ENCODE measurements at regions not wholly inside any gene's neighbourhood (a gene's known extent, or its start where the extent isn't known, plus 50 kb on each side); places are given as distances from the start of the nearest gene placed in this dataset.
A peak's percentile ranks its signal among the peaks of the same experiment; 100 is the strongest.

GRCh38 chr1:172812118-172812517 lies 153.2 kb downstream of the FASLG start:
- H3K36me3 Mint-ChIP-seq (ENCODE audit: low read depth) = peaks cover 12% of the 10 kb centered on the region
- intact Hi-C loops (cut with micrococcal nuclease) = no loop called here
- no peaks in the 10 kb centered on the region for H3K27me3 Mint-ChIP-seq (ENCODE audit: low read depth)
- CTCF ChIA-PET = interaction anchor here (1.3 kb wide), 1 partner anchor 83 kb away, joined by 3 read pairs; no protein-coding TSS in a partner anchor
- H3K4me3 Mint-ChIP-seq = no peak overlapping the region
- no peak for DNase-seq
- H3K4me1 Mint-ChIP-seq (ENCODE audit: low read depth) = peaks cover 11% of the 10 kb centered on the region
- peaks cover 26% of the 10 kb centered on the region for H3K9me3 Mint-ChIP-seq
- no peak overlapping the region for H3K27ac Mint-ChIP-seq

DNA sequence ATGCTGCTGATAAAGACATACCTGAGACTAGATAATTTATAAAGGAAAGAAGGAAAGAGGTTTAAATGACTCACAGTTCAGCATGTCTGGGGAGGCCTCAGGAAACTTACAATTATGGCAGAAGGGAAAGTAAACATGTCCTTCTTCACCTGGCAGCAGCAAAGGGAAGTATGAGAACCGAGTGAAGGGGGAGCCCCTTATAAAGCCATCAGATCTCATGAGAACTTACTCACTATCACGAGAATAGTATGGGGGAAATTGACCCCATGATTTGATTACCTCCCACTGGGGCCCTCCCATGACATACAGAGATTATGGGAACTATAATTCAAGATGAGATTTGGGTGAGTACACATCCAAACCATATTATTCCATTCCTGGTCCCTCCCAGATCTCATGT lies 154.4 kb downstream of the FASLG start:
- Mint-ChIP-seq H3K36me3 (ENCODE audit: low read depth) (peaks cover 12% of the 10 kb centered on the region), H3K27ac (no peak overlapping the region), H3K4me3 (no peak overlapping the region), H3K27me3 (ENCODE audit: low read depth) (no peaks in the 10 kb centered on the region), H3K9me3 (peaks cover 26% of the 10 kb centered on the region), H3K4me1 (ENCODE audit: low read depth) (peaks cover 15% of the 10 kb centered on the region)
- CTCF ChIA-PET = interaction anchor here (1.3 kb wide), 1 partner anchor 82 kb away, joined by 3 read pairs; no protein-coding TSS in a partner anchor
- intact Hi-C loops (cut with micrococcal nuclease) = no loop called here
- no peak for DNase-seq

DNA sequence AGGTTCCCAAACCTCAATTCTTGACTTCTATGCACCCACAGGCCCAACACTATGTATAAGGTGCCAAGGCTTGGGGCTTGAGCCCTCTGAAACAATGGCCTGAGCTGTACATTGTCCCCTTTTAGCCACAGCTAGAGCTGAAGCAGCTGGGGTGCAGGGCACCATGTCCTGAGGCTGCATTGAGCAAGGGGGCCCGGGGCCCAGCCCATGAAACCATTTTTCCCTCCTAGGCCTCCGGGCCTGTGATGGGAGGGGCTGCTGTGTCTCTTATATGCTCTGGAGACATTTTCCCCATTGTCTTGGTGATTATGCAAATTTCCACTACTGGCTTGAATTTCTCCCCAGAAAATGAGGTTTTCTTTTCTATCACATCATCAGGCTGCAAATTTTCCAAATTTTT lies 155.5 kb downstream of the FASLG start:
- Mint-ChIP-seq H3K4me1 (ENCODE audit: low read depth) (peaks cover 24% of the 10 kb centered on the region), H3K36me3 (ENCODE audit: low read depth) (peaks cover 12% of the 10 kb centered on the region), H3K4me3 (no peak overlapping the region), H3K27ac (no peak overlapping the region), H3K27me3 (ENCODE audit: low read depth) (no peaks in the 10 kb centered on the region), H3K9me3 (peaks cover 26% of the 10 kb centered on the region)
- no peak for DNase-seq
- CTCF ChIA-PET = no interaction called here
- intact Hi-C loops (cut with micrococcal nuclease) = no loop called here

- no peak overlapping the region for H3K4me3 Mint-ChIP-seq
- no peak for DNase-seq
- H3K9me3 Mint-ChIP-seq = peaks cover 26% of the 10 kb centered on the region
- peaks cover 12% of the 10 kb centered on the region for H3K36me3 Mint-ChIP-seq (ENCODE audit: low read depth)
- CTCF ChIA-PET = interaction anchor here (2.6 to 4.6 kb wide), 2 partner anchors 11 to 72 kb away, joined by 9 to 23 read pairs; no protein-coding TSS in a partner anchor
- no peaks in the 10 kb centered on the region for H3K27me3 Mint-ChIP-seq (ENCODE audit: low read depth)
- no peak overlapping the region for H3K27ac Mint-ChIP-seq
- intact Hi-C loops (cut with micrococcal nuclease) = no loop called here
- peaks cover 31% of the 10 kb centered on the region for H3K4me1 Mint-ChIP-seq (ENCODE audit: low read depth)
Measured at GRCh38 chr1:172815740-172816139, 156.8 kb downstream of the FASLG start.

GRCh38 chr1:172818841-172819527 lies 160.1 kb downstream of the FASLG start:
- intact Hi-C loops (cut with micrococcal nuclease) = loop anchor here (1.0 kb wide), 4 partner anchors 19 to 74 kb away; no protein-coding TSS in a partner anchor
- Mint-ChIP-seq H3K4me3 (no peak overlapping the region), H3K36me3 (ENCODE audit: low read depth) (peaks cover 12% of the 10 kb centered on the region), H3K9me3 (peaks cover 15% of the 10 kb centered on the region), H3K27me3 (ENCODE audit: low read depth) (no peaks in the 10 kb centered on the region), H3K4me1 (ENCODE audit: low read depth) (peaks cover 25% of the 10 kb centered on the region), H3K27ac (no peak overlapping the region)
- DNase-seq = peak; percentile 68
- CTCF ChIA-PET = interaction anchor here (0.6 to 4.6 kb wide), 7 partner anchors 14 to 383 kb away, joined by 3 to 23 read pairs (median 6); no protein-coding TSS in a partner anchor

DNA sequence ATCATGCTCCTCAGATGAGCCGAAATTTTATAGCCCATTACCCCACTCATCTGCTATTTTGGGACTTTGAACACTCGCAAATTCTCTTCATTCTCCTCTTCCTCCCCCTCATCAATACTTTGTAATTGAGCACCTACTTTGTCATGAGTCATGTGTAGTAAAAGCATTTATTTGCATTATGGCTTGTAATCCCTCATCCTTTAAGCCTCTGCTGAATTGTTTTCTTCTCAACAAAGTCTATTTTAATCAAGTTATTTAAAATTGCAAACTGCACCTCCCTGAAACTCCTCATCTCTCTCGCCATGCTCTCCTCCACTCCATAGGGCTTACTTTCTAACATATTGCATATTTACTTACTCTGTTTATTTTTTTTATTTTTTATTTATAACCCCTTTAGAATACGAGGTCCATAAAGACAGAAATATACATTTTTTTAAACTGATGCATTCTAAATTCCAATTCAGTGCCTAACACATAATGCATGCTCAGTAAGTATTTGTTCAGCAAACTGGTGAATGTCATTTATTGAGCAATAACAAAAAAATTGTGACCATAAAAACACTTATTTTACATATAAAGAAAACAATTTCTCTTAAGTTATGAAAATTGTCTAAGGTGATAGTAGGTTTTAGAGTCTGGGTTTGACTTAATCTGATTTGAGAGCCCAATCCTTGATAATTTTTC lies 161.7 kb downstream of the FASLG start:
- H3K4me3 Mint-ChIP-seq = no peak overlapping the region
- H3K27ac Mint-ChIP-seq = no peak overlapping the region
- H3K4me1 Mint-ChIP-seq (ENCODE audit: low read depth) = peaks cover 23% of the 10 kb centered on the region
- intact Hi-C loops (cut with micrococcal nuclease) = no loop called here
- no peak for DNase-seq
- H3K27me3 Mint-ChIP-seq (ENCODE audit: low read depth) = peaks cover under 1% of the 10 kb centered on the region
- H3K36me3 Mint-ChIP-seq (ENCODE audit: low read depth) = peaks cover 3% of the 10 kb centered on the region
- peaks cover 3% of the 10 kb centered on the region for H3K9me3 Mint-ChIP-seq
- CTCF ChIA-PET = interaction anchor here (1.5 to 3.2 kb wide), 3 partner anchors 42 to 381 kb away, joined by 6 to 22 read pairs (median 15); no protein-coding TSS in a partner anchor

GRCh38 chr1:172821609-172822274 lies 162.8 kb downstream of the FASLG start:
- intact Hi-C loops (cut with micrococcal nuclease) = no loop called here
- no peak overlapping the region for H3K27ac Mint-ChIP-seq
- H3K4me3 Mint-ChIP-seq = no peak overlapping the region

DNA sequence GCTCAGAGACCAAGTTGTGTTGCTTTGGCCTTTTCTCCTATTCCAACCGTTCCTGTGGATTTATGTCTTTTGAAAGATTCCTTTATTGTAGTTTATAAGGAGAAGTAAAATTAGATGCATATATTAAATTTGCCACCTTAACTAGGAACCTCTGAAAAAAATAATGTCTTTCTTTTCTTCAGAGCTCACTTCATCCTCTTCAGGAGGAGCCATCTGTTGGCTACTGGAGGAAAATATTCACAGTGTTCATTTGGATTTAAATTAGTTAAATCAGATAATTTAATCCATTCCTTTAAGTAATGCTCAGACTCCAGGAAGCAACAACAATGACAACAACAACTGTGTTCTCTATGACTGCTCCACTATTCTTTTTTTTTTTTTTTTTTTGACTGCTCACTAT lies 164.0 kb downstream of the FASLG start:
- no peak for DNase-seq
- no peak overlapping the region for H3K27ac Mint-ChIP-seq
- intact Hi-C loops (cut with micrococcal nuclease) = no loop called here
- no peaks in the 10 kb centered on the region for H3K36me3 Mint-ChIP-seq (ENCODE audit: low read depth)
- H3K27me3 Mint-ChIP-seq (ENCODE audit: low read depth) = peaks cover 2% of the 10 kb centered on the region
- no peak overlapping the region for H3K4me3 Mint-ChIP-seq
- H3K4me1 Mint-ChIP-seq (ENCODE audit: low read depth) = peaks cover 19% of the 10 kb centered on the region
- H3K9me3 Mint-ChIP-seq = no peaks in the 10 kb centered on the region
- CTCF ChIA-PET = interaction anchor here (0.6 to 3.2 kb wide), 4 partner anchors 44 to 379 kb away, joined by 3 to 22 read pairs (median 4); no protein-coding TSS in a partner anchor

More at GRCh38 chr1:172821609-172822274, 162.8 kb downstream of the FASLG start:
- Mint-ChIP-seq H3K9me3 (no peaks in the 10 kb centered on the region), H3K36me3 (ENCODE audit: low read depth) (no peaks in the 10 kb centered on the region), H3K4me1 (ENCODE audit: low read depth) (peaks cover 20% of the 10 kb centered on the region), H3K27me3 (ENCODE audit: low read depth) (peaks cover 2% of the 10 kb centered on the region)
- no peak for DNase-seq
- CTCF ChIA-PET = interaction anchor here (0.9 to 3.2 kb wide), 2 partner anchors 76 to 380 kb away, joined by 5 to 22 read pairs; no protein-coding TSS in a partner anchor

- Mint-ChIP-seq H3K36me3 (ENCODE audit: low read depth) (no peaks in the 10 kb centered on the region), H3K4me3 (no peak overlapping the region), H3K4me1 (ENCODE audit: low read depth) (peaks cover 15% of the 10 kb centered on the region), H3K27ac (no peak overlapping the region), H3K9me3 (no peaks in the 10 kb centered on the region), H3K27me3 (ENCODE audit: low read depth) (peaks cover 2% of the 10 kb centered on the region)
- CTCF ChIA-PET = interaction anchor here (3.2 kb wide), 1 partner anchor 78 kb away, joined by 22 read pairs; no protein-coding TSS in a partner anchor
- intact Hi-C loops (cut with micrococcal nuclease) = no loop called here
- DNase-seq = no peak
Measured at GRCh38 chr1:172823534-172823933, 164.6 kb downstream of the FASLG start.

- Mint-ChIP-seq H3K4me3 (no peak overlapping the region), H3K4me1 (ENCODE audit: low read depth) (peaks cover 9% of the 10 kb centered on the region), H3K9me3 (no peaks in the 10 kb centered on the region), H3K36me3 (ENCODE audit: low read depth) (no peaks in the 10 kb centered on the region), H3K27ac (no peak overlapping the region), H3K27me3 (ENCODE audit: low read depth) (peaks cover 2% of the 10 kb centered on the region)
- intact Hi-C loops (cut with micrococcal nuclease) = no loop called here
- DNase-seq = no peak
- CTCF ChIA-PET = interaction anchor here (0.6 to 4.6 kb wide), 4 partner anchors 82 to 380 kb away, joined by 3 to 42 read pairs (median 13); no protein-coding TSS in a partner anchor
Measured at GRCh38 chr1:172824209-172824608, 165.3 kb downstream of the FASLG start.

- Mint-ChIP-seq H3K36me3 (ENCODE audit: low read depth) (no peaks in the 10 kb centered on the region), H3K4me3 (no peak overlapping the region), H3K27ac (no peak overlapping the region), H3K4me1 (ENCODE audit: low read depth) (no peaks in the 10 kb centered on the region), H3K27me3 (ENCODE audit: low read depth) (peaks cover 6% of the 10 kb centered on the region), H3K9me3 (no peaks in the 10 kb centered on the region)
- intact Hi-C loops (cut with micrococcal nuclease) = loop anchor here (1.0 to 5.0 kb wide), 3 partner anchors 81 to 596 kb away; no protein-coding TSS in a partner anchor
- no peak for DNase-seq
- CTCF ChIA-PET = interaction anchor here (0.6 to 4.6 kb wide), 20 partner anchors 9 to 594 kb away, joined by 3 to 42 read pairs (median 4); no protein-coding TSS in a partner anchor
Measured at GRCh38 chr1:172826096-172826741, 167.3 kb downstream of the FASLG start.
